ENCODE measurements at regions not wholly inside any gene's neighbourhood (a gene's known extent, or its start where the extent isn't known, plus 50 kb on each side); places are given as distances from the start of the nearest gene placed in this dataset.

GRCh38 chr5:88090506-88090905 is 178.1 kb downstream of the TMEM161B start:
- Histone ChIP-seq H3F3A (ENCODE audit: insufficient read depth) (no peaks in the 10 kb centered on the region), H3K9me3 (ENCODE audit: low read depth) (no peaks in the 10 kb centered on the region), H3K4me2 (ENCODE audit: unreplicated experiment) (no peak overlapping the region), H3K36me3 (ENCODE audit: low read depth) (no peaks in the 10 kb centered on the region), H3K9me2 (ENCODE audit: insufficient read depth) (no peaks in the 10 kb centered on the region), H4K20me1 (ENCODE audit: insufficient read depth) (no peaks in the 10 kb centered on the region), H2AFZ (no peak overlapping the region), H3K27ac (no peak overlapping the region), H3K4me1 (ENCODE audit: insufficient read depth) (no peaks in the 10 kb centered on the region), H3K4me3 (no peak overlapping the region), H3K79me2 (ENCODE audit: insufficient read depth) (no peaks in the 10 kb centered on the region), H3K9ac (no peak overlapping the region), H3K27me3 (replicated peaks; ENCODE audit: insufficient read depth) (no peaks in the 10 kb centered on the region)
- no peak for TF ChIP-seq EZH2phosphoT487 (IDR thresholded peaks at IDR 0.05; ENCODE audit: insufficient read depth, low read depth)
- TF ChIP-seq EZH2 (IDR thresholded peaks at IDR 0.05; ENCODE audit: insufficient read depth, poor library complexity, severe bottlenecking), result no peak
- 56 to 65% methylated on average over 2 of the region's 2 CpGs for WGBS, 2 experiments (ENCODE audit: low coverage in 1 of 2, low lambda C conversion rate in 2 of 2, missing lambda C conversion rate in 2 of 2)
- in situ Hi-C loops (cut with MboI), result no loop called here
- DNase-seq, result no peak

DNA sequence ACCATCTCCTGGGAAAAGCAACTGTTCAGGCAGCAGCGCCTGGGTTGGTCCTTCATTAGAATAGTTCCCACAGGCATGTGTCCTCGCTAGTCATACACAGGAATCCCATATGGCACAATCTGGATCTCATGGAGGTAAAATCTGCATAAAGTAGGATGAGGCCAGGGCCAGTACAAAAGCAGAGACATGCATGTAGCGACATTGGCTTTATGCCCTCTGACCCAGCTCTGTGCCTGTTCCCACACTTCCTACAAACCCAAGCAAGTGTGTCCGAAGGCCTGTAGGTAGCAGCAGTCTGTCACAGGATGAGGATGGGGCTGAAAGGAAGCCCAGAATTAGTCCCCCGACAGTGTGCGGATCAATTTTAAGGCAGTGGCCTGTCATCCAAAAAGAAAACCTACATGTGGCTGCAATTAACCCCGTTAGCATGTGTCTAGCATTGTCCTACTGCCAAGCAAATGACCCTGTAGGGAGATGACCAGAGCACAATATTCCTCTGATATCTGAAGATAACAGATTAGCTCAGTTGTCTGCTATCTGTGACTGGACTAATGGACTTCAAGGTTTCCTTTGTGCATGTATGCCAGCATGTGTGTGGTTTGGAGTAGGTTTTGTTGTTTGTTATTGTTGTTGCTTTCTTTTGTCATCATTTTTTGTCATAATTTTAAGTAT is 178.8 kb downstream of the TMEM161B start:
- DNase-seq, result no peak
- H3K36me3 ChIP-seq (ENCODE audit: low read depth), result no peaks in the 10 kb centered on the region
- 7 to 12% methylated on average over 7 of the region's 7 CpGs for WGBS, 2 experiments (ENCODE audit: low coverage in 1 of 2, low lambda C conversion rate in 2 of 2, missing lambda C conversion rate in 2 of 2)
- no peak overlapping the region for H3K4me2 ChIP-seq (ENCODE audit: unreplicated experiment)
- no peak overlapping the region for H3K27ac ChIP-seq
- no peaks in the 10 kb centered on the region for H3K79me2 ChIP-seq (ENCODE audit: insufficient read depth)
- no peaks in the 10 kb centered on the region for H3K9me2 ChIP-seq (ENCODE audit: insufficient read depth)
- H3K27me3 ChIP-seq (replicated peaks; ENCODE audit: insufficient read depth), result no peaks in the 10 kb centered on the region
- no peaks in the 10 kb centered on the region for H3F3A ChIP-seq (ENCODE audit: insufficient read depth)
- no peaks in the 10 kb centered on the region for H3K9me3 ChIP-seq (ENCODE audit: low read depth)
- H3K4me1 ChIP-seq (ENCODE audit: insufficient read depth), result no peaks in the 10 kb centered on the region
- no peak overlapping the region for H3K4me3 ChIP-seq
- H2AFZ ChIP-seq, result no peak overlapping the region
- TF ChIP-seq EZH2 (IDR thresholded peaks at IDR 0.05; ENCODE audit: insufficient read depth, poor library complexity, severe bottlenecking) (no peak), EZH2phosphoT487 (IDR thresholded peaks at IDR 0.05; ENCODE audit: insufficient read depth, low read depth) (no peak)
- no peaks in the 10 kb centered on the region for H4K20me1 ChIP-seq (ENCODE audit: insufficient read depth)
- no peak overlapping the region for H3K9ac ChIP-seq
- in situ Hi-C loops (cut with MboI), result no loop called here

DNA sequence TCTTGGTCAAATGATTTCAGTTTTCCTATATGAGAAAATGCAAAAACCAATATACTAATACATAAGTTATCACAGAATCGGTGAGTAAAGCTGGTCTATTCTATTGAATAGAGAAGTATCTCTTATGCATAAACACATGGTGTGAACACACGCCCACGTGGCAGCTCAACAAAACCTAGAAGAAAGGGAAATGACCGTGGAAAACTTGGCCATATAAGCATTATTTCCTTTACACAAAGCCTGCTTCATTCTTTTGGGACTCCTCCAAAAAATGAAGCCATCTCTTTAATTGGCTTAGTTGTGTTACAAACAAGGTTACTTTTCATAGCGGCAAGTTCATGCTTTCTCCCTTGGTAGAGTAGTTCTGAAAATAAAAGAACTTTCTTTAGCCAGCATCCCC is 183.2 kb downstream of the TMEM161B start:
- Histone ChIP-seq H4K20me1 (ENCODE audit: insufficient read depth) (no peaks in the 10 kb centered on the region), H2AFZ (no peak overlapping the region), H3K4me2 (ENCODE audit: unreplicated experiment) (no peak overlapping the region), H3K27me3 (replicated peaks; ENCODE audit: insufficient read depth) (no peaks in the 10 kb centered on the region), H3K9me2 (ENCODE audit: insufficient read depth) (no peaks in the 10 kb centered on the region), H3K9ac (no peak overlapping the region), H3K4me3 (no peak overlapping the region), H3K9me3 (ENCODE audit: low read depth) (no peaks in the 10 kb centered on the region), H3K36me3 (ENCODE audit: low read depth) (no peaks in the 10 kb centered on the region), H3K4me1 (ENCODE audit: insufficient read depth) (no peaks in the 10 kb centered on the region), H3K79me2 (ENCODE audit: insufficient read depth) (no peaks in the 10 kb centered on the region), H3F3A (ENCODE audit: insufficient read depth) (no peaks in the 10 kb centered on the region), H3K27ac (no peak overlapping the region)
- TF ChIP-seq EZH2phosphoT487 (IDR thresholded peaks at IDR 0.05; ENCODE audit: insufficient read depth, low read depth) (no peak), EZH2 (IDR thresholded peaks at IDR 0.05; ENCODE audit: insufficient read depth, poor library complexity, severe bottlenecking) (no peak)
- in situ Hi-C loops (cut with MboI), result no loop called here
- 35% methylated on average over 5 of the region's 5 CpGs for WGBS, 2 experiments (ENCODE audit: low coverage in 1 of 2, low lambda C conversion rate in 2 of 2, missing lambda C conversion rate in 2 of 2)
- DNase-seq, result no peak

GRCh38 chr5:88081877-88082276 is 186.8 kb downstream of the TMEM161B start:
- Histone ChIP-seq H3K4me2 (ENCODE audit: unreplicated experiment) (no peak overlapping the region), H3K27ac (no peak overlapping the region), H3K4me3 (no peak overlapping the region), H3F3A (ENCODE audit: insufficient read depth) (no peaks in the 10 kb centered on the region), H3K9ac (no peak overlapping the region), H3K36me3 (ENCODE audit: low read depth) (no peaks in the 10 kb centered on the region), H3K9me3 (ENCODE audit: low read depth) (no peaks in the 10 kb centered on the region), H3K27me3 (replicated peaks; ENCODE audit: insufficient read depth) (no peaks in the 10 kb centered on the region), H2AFZ (no peak overlapping the region), H3K4me1 (ENCODE audit: insufficient read depth) (no peaks in the 10 kb centered on the region), H4K20me1 (ENCODE audit: insufficient read depth) (no peaks in the 10 kb centered on the region), H3K9me2 (ENCODE audit: insufficient read depth) (no peaks in the 10 kb centered on the region), H3K79me2 (ENCODE audit: insufficient read depth) (no peaks in the 10 kb centered on the region)
- DNase-seq, result no peak
- in situ Hi-C loops (cut with MboI), result no loop called here
- no peak for TF ChIP-seq EZH2phosphoT487 (IDR thresholded peaks at IDR 0.05; ENCODE audit: insufficient read depth, low read depth)

- H3K4me3 ChIP-seq, result no peak overlapping the region
- TF ChIP-seq EZH2 (IDR thresholded peaks at IDR 0.05; ENCODE audit: insufficient read depth, poor library complexity, severe bottlenecking) (no peak), EZH2phosphoT487 (IDR thresholded peaks at IDR 0.05; ENCODE audit: insufficient read depth, low read depth) (no peak)
- H3K27me3 ChIP-seq (replicated peaks; ENCODE audit: insufficient read depth), result no peaks in the 10 kb centered on the region
- no peak overlapping the region for H3K9ac ChIP-seq
- no peaks in the 10 kb centered on the region for H3K4me1 ChIP-seq (ENCODE audit: insufficient read depth)
- DNase-seq, result no peak
- no peaks in the 10 kb centered on the region for H3K9me2 ChIP-seq (ENCODE audit: insufficient read depth)
- no peak overlapping the region for H2AFZ ChIP-seq
- H3K79me2 ChIP-seq (ENCODE audit: insufficient read depth), result no peaks in the 10 kb centered on the region
- H3K9me3 ChIP-seq (ENCODE audit: low read depth), result no peaks in the 10 kb centered on the region
- H3F3A ChIP-seq (ENCODE audit: insufficient read depth), result no peaks in the 10 kb centered on the region
- no peaks in the 10 kb centered on the region for H4K20me1 ChIP-seq (ENCODE audit: insufficient read depth)
- H3K4me2 ChIP-seq (ENCODE audit: unreplicated experiment), result no peak overlapping the region
- in situ Hi-C loops (cut with MboI), result no loop called here
- no peak overlapping the region for H3K27ac ChIP-seq
- H3K36me3 ChIP-seq (ENCODE audit: low read depth), result no peaks in the 10 kb centered on the region
Observed at GRCh38 chr5:88063813-88064212, 204.8 kb downstream of the TMEM161B start.

Measured in GM23248 (cell line).